ENCODE measurements at regions not wholly inside any gene's neighbourhood (a gene's known extent, or its start where the extent isn't known, plus 50 kb on each side); places are given as distances from the start of the nearest gene placed in this dataset.

DNA sequence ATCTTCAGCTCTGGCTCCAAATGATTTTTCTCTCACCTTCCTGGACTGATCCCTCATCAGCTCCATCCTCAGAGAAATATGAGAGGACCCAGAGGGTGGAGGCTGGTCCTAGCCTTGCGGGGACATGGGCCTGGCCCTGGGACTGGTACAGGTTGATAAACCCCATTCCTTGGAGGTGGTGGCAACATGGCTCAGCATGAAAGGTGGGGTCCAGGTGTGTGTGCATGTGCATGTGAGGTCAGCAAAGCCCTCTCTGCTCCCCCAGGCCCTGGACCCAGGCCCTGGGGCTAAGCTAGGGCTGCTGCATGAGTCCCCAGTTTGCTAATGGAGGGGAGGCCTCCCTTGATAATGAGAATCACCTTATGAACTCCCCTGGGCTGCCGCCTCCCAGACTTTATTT lies 363.1 kb downstream of the MATN1 start:
- DNase-seq (ENCODE audit: low read depth), result no peak

DNA sequence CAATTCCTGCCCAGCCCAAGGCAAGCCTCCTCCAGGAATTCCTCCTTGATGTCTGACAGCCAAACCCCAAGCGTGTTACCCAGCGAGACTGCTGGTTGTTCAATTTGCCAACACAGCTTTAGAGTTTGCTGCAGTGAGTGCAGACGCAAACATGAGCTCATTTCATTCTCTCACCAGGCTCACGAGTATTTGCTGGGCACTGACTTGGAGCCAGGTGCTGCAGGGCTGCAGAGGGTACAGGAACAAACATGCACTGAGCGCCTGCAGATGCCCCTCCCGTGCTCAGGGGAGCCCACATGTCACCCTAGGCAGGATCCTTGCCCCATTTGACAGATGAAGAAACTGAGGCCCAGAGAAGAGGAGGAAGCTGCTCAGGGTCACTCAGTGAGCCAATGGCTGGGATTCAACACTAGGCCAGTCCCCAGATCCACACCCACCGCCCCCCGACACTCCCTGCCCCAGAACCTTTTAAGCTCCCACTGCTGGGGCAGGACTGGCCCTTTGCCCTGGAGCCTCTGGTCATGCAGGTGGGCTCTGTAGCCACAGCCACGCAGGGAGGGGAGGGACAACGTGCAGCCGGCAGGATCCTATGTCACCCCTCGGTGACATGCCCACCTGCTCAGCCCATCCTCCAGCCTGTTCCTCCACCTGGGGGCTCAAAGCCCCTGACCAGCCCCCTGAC lies 363.7 kb downstream of the MATN1 start:
- no peak for DNase-seq (ENCODE audit: low read depth)

DNA sequence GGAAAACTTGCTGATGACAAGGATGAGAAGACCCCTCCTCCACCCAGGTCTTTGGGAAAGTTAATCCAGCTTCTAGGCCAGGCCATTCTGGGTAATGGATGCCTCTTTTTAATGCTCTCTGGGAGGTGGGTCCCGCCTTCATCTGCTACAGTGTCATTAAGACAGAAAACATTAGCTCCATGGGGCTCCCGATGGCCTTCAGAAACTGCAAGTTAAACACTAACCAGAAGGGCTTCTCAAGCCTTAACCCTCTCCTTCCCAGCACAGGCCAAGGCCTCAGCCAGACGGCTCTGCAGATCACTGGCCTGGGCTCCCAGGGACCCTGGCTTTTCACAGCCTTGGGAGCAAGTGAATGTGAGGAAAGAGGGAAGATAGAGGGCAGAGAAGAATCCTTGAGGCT lies 364.9 kb downstream of the MATN1 start:
- DNase-seq (ENCODE audit: low read depth), result no peak

DNA sequence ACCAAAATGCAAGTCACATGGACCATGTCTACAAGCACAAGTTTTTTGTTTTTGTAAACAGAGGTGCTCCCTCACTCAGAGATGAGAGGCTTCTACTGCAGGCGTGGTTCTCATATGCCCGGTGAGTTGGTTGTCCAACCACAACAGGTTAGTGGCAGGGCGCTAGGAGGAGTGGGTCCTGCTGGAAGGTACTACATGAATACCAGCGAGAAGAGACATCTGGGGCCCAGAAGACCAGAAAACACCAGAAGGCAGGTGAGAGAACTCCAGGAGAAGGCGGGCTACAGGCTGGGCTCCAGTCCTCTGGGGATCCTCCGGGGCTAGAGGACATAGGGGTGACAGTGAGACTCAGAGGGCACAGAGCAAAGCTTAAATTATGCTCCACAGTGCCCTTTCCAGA lies 366.5 kb downstream of the MATN1 start:
- no peak for DNase-seq (ENCODE audit: low read depth)

DNA sequence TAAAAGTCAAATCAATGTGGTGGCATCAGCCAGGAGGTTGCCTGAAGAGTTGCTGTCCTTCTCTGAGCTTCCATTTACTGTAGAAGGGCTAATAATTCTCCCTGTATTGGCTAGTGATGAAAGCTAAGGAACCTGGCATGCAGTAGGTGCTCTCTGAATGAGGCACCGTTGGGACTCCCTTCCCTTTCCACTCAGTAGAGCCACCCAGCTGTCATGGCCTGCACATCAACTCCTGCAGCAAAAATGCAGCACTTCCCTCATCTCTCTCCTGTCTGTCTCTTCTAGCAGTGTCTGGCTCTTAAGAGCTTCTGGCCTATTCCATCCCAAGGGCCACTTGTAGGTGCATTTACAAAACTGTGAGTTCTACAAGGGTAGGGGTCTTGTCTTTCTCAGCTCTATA lies 369.0 kb downstream of the MATN1 start:
- DNase-seq (ENCODE audit: low read depth), result no peak

DNA sequence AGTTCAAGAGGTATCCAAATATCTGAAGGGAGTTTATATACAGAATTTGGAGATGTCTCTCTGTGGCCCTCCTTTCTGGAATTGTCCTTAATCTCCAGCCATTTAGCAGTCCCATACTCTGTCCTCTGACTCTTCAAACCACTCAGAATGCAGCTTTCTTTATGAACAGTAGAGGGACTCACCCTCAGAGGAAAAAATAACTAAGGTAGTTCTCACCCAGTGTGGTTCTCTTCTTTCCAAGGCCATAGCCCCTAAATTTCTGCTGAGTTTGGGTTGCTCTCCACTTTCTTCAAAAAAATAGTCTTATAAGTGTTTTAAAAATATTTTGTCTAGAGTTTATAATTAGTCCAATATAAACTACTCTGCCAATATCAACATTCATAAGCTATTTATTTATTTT lies 369.7 kb downstream of the MATN1 start:
- peak; percentile 16 for DNase-seq (ENCODE audit: low read depth)

DNA sequence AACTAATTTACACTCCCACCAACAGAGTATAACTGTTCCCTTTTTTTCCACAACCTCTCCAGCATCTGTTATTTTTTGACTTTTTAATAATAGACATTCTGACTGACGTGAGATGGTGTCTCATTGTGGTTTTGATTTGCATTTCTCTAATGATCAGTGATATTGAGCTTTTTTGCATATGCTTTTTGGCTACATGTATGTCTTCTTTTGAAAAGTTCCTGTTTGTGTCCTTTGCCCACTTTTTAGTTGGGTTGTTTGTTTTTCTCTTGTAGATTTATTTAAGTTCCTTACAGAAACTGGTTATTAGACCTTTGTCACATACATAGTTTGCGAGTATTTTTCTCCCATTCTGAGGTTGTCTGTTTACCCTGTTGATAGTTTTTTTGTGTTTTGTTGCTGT lies 375.2 kb downstream of the MATN1 start:
- DNase-seq (ENCODE audit: low read depth), result no peak

DNA sequence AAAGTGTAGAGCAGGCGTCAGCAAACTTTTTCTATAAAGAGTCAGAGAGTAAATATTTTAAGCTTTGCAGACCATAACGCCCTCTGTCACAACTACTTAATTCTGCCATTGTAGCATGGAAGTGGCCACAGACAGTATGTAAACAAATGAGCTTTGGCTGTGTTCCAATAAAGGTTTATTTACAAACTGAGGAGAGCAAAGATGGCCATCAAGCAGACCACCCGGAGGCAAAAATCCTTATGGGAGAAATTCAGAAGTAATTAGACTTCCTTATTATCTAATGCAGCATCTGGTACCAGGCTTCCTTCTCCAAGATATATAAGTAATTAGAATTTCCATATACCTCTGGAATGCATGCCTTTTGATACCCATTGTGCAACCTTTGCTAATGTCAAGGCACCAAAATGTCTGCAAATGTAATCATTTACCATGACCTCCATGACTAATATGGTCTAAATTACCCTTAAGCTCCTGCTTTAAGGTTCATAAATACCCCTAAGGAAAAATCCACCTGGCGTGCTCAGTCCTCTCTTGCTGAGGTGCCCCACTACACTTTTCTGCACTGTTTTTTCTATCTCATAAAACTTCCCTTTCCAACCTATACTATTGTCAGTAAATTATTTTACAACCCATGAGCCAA lies 377.8 kb downstream of the MATN1 start:
- DNase-seq (ENCODE audit: low read depth), result peak; percentile 86

DNA sequence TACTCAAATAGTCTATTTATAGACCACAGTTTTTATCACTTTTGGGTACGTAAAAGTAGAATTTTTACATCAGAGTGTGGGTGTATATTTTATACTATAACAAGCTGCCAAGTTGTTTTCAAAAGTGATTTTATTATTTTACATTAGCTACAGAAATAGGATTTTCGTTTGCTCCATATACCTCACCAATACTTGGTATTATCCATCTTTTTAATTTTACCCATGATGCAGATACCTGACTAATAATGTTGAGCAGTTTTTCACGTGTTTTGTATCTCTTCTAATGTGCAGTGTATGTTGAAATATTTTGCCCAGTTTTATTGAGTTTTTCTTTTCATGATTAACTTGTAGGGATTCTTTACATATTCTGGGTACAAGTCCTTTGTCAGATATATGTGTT lies 379.8 kb downstream of the MATN1 start:
- DNase-seq (ENCODE audit: low read depth), result no peak

DNA sequence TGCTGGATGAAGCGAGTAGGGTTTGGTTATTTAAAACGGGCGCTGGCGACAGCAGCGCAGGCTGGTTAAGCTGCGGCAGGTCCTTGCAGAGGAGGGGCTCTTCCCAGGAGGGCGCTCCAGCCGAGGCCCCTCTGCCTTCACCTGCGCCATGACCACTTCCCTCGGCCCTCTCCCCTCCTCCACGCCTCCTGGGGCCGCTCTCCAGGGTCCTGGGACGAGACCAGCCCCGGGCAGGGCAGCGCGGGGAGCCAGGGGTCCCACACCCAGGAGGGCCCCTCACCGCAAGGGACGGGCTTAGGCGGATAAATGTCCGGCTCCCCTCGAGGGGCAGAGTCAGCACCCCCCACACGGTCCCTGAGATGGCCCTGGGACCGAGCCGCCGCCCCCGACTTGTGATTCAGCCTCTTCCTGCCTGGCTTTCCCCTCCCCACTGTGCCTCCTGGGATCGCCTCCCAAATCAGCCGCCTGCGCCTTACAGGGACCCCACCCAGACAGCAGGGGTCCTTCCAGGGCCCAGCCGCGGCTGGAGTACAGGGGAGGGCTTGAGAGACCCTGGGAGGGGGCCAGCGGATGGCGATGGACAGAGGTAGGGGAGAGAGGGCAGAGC lies 380.7 kb downstream of the MATN1 start:
- DNase-seq (ENCODE audit: low read depth), result no peak

DNA sequence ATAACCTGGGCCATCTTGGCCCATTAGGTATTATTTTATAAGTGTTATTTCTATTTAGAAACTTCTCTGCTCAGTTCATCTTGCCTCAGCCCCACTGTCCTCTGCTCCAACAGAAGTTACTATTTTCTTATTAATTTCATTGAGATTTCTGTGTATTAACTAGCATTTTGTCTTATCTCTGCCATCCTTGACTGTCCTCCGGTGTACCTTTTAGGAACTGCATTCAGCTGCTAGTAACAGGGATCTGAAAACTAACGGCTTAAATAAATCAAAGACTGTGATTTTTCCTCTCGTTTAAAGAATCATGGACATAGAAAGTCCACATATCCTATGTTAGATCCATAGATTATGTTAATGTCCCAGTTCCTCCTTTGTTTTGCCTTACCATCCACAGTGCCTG lies 382.5 kb downstream of the MATN1 start:
- no peak for DNase-seq (ENCODE audit: low read depth)

DNA sequence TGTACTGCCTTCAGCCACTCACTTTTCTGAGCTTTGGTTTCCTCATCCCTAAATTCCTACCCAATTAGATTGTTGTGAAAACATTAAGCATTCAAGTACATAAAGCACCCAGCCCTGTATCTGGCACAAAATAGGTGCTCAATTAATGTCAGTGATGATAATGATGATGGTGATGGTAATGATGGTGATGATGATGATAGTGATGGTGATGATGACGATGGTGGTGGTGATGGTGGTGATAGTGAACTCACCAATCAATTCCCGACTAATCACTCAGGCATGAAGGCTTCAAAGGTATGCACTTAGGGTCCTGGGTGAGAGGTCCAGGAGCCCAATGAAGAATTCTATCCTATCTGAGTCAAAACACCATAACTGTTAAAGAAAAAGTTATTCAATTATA lies 383.5 kb downstream of the MATN1 start:
- no peak for DNase-seq (ENCODE audit: low read depth)

DNA sequence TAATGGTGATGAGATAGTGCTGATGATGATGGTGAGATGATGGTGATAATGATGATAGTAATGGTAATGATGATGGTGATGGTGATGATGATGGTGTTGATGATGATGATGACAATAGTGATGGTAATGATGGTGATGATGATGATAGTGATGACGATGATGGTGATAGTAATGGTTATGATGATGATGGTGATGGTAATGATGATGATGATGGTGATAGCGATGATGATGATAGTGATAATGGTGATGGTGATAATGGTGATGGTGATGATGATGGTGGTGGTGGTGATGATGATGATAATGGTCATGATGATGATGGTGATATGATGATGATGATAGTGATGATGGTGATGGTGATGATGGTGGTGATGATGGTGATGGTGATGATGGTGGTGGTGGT lies 384.6 kb downstream of the MATN1 start:
- no peak for DNase-seq (ENCODE audit: low read depth)

DNA sequence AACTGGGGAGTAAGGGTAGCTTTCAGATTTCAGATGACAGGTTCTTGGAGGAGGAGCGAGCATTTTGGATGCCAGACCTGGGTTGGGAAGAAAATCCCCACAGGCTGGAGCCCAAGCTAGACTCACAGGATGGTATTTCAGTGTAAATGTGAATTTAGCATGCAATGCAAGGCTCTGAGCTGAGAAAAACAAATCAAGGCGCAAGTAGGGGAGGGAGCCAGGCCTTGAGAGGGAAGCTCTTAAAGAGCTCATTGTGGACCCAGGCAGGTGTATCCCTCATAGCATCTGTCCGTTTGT lies 386.1 kb downstream of the MATN1 start:
- DNase-seq (ENCODE audit: low read depth), result no peak

DNA sequence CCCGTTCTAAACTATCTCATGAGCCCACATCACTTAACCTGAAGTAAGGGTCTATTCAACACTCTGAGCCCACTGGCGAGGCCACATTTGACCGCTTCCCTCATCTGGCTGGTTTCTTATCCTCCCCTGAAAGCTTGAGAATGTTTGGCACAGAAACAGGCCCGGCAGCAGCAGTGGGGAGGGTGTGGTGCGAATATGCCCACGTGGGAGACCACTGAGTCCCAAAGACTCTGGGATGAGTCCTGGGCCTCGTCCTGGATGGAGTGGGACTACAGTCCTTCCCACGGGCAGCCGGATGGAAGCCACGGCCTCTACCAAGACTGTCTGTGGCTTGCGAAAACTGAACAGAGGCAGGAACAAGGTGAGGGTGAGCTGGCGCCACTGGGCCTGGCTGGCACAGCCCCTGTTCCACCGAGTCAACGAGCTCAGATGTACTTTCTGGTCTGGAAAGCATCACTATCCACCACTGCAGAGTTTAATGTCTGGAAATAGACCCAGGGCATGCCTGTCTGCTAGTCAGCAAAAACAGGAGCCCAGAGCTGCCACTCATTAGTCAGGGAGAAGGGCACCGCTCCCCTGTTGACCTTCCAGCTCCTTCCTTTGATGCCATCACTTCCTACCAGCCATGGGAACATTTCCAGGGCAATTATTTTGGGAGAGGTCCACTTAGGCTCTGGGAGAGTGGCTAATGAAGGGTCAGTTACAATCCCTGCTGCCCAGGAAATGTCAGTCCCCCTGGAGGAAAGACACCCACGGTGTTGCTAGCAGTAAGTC lies 386.6 kb downstream of the MATN1 start:
- DNase-seq (ENCODE audit: low read depth), result no peak

DNA sequence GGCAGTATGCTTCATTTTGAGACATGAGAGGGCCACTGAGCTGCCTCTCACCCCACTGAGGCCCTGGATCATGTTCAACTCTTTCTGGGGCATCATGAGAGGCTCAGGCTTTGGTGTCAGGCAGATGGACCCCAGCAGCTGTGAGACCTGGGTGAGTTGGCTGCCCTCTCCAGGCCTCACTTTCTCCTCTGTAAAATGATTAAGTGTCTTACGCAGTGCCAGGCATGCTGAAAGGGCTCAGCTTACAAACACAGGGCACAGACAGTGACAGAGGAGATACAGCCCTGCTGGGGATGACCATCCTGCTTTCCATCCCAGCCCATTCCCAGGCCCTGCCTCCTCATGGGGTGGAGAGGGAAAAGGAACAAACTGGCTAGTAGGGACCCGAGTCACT lies 387.4 kb downstream of the MATN1 start:
- no peak for DNase-seq (ENCODE audit: low read depth)

DNA sequence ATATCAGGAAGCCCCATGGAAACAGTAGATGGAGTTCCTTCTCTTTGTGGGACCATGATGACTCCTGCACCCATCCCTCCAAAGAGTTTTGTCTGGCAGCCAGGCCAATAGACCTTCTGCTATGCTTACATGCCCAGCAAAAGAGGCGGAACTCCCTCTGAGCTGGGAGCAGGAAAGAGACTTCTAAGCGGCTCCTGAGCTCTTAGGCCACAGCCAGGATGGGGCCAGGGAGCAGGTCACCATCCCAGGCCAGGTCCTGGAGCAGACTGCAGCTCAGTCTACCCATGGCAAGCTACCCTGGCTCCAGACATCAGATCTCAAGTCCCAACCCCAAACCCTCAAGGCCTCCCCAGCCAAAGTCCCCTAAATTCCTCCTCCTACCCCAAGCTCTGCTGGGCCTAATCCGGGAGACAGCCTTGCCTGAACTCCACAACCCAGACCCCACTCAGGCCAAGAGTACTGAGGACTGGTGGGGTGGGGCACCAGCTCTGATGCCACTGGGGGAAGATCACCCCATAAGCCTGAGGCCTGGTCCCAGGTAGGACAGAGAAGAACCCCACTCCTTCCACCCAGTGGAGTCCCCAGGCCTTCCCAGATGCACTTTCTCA lies 387.9 kb downstream of the MATN1 start:
- no peak for DNase-seq (ENCODE audit: low read depth)

DNA sequence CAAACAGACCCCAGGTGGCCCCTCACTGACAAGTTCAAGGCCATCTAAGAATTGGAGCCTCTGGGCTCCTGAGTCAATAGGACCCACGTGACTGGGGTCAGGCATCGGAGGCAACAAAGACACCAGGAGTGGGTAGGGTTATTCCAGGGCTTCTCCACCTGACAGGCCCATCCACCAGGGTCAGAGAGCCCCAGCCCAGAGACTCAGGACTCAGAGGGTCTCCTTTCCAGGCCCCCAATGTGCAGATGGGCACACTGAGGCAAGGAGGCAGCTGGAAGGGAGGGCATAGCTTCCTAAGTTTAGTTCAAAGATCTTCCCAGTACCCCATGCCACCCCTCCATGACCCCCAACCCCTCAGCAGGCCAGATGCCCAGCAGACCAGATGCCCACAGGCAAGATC lies 388.6 kb downstream of the MATN1 start:
- DNase-seq (ENCODE audit: low read depth), result no peak

DNA sequence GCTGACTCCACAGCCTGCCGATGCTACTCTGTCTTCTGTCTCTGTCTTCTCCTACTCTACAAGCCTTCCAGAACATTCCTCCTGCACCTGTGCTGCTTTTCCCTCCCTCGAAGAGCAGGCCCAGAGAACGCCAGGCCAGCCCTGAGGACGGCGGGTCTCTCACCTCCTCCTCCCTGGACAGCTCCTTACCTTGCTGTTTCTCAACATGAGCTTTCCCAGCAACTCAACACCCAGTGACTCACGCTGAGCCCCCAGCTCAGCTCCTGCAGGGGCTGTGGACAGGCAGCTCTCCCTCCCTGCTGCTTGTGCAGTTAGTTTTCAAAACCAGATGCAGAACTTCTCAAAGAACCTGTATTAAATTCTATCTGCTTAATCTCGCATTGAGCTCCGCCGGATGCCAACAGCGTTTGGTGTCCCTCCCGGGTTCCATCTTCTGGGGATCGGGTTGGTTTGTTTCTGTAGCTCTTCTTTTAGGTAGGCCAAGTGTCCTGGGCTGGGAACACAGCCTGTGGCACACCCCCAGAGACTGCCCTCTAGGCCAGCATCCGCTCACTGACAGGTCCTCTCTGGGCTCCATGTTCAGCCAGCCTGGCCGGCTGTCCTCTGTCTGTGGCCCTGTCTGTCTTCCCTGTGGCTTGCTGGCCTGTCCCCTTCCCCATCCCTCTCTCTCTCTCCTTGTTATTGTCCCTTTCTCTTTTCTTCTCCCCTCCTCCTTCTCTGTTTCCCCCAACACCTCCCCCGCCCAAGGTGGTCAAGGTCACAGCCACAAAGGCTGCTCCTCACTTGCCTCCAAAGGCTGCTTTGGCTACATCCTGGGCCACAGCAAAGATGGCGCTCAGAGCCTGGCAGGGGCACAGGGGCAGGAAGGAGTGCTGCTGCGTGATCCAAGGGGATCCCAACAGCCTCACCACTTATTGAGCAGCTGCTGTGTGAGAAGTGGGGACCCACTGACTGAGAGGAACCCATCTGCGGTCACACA lies 391.0 kb downstream of the MATN1 start:
- no peak for DNase-seq (ENCODE audit: low read depth)

DNA sequence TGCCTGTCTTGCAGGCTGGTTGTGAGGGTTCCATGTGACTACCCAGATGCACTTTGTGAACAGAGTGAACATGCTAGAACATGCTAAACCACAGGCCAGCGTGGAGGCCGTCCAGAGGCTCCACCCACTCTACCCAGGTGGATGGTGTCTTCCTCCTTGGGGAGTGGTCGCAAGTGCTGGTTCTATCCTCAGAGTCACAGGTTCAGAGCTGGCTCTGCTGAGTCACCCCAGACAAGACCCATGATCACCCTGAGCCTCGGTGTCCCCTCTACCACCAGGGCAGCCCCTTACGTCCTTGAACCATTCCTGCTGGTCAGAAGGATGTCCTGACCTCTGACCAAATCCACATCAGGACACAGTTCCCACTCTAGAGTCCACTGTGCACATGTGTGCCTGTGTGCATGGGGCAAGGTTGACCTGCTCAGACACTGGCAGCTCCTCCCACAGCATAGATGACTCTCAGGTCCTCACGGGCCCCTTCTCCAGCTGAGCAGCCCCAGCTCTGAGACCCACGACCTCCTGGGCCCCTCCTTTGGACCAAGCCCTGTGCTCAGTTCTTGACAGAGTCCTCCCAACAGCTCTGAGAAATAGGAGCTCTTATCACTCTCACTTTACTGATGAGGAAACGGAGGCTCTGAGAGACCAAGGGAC lies 391.8 kb downstream of the MATN1 start:
- DNase-seq (ENCODE audit: low read depth), result no peak

DNA sequence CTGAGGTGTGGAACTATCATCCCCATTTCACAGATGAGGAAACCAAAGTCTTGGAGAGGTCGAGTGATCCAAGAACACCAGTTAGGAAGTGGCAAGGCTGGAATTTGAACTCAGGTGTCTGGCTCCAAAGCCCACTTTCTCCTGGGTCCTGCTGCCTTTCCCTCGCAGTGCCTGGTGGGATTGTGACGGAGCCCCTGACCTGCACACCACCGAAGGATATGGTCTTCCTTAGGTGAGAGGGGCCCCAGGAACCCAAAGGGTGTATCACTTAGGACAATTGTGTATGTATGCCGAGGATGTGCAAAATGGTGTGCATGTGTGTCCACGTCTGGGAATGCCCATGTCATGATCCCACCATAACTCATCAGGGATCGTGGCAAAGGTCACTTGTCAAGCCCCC lies 392.7 kb downstream of the MATN1 start:
- no peak for DNase-seq (ENCODE audit: low read depth)

All from renal cortical epithelial cell (primary cell).